NCI-H748 (cell line): ENCODE measurements at regions not wholly inside any gene's neighbourhood (a gene's known extent, or its start where the extent isn't known, plus 50 kb on each side); places are given as distances from the start of the nearest gene placed in this dataset.

Source experiments
- DNase-seq: peaks from one replicate; lab custom pipeline; 2025; ENCODE audit not compliant: unreplicated experiment; lab: John Stamatoyannopoulos, UW

DNA sequence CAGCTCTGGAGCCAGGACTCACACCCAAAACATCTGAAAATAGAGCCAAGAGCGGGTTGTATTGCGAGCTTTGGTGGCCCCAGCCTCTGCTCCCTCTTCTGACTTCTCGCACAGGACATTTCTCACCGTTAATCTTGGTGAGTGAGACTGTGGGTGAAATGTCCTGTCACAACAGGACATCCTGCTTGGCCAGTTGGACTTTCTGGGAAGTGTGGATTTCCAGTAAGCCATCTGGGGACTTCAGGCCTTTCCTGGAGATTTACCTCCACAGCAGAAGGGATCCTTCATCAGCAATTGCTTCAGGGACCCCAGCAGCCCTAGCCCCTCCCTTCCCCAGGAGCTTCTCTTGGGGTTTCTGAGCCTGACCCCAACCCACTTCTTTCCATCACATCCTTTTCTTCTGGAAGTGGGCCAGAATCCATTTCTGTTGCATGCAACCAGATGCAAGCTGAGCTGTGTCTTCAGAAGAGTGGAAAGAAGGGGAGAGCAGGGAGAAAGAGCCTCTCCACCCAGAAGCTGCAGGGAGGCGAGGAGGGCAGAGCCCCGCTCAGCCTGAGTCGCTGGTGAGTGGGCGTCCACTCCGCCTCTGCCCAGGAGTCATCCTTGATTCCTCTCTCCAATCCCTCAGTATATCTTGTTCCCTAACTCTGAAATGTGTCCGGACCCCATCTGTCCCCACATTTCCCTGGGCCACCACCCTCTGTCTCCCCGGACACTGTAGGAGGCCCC lies 50.3 kb upstream of the GADD45G start:
- no peak for DNase-seq

DNA sequence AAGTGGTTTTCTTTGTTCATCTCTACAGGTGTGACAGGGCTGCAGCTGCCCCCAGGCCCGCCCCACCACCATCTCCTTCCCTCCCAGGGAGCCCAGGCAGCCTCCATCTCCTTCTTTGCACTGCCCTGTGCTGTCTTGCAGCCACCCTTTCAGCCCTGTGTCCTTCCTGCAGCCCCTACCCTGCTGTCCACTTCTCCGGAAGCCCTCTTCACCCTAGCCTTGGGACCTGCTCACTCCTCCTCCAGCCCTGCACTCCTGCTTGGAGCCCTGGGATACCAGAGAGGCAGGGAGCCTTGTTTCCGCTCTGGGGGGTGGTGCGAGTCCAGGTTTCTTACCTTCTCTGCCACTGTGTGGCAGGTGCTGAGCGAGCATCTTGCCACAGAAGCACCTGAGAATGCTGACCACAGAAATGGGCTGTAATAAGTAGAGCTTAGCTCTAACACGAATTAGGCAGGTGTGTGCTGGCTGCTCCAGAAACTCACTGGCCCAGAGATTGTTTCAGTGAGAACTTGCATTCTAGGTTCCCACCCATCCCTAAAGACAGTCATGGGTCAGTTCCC lies 51.3 kb upstream of the GADD45G start:
- no peak for DNase-seq

DNA sequence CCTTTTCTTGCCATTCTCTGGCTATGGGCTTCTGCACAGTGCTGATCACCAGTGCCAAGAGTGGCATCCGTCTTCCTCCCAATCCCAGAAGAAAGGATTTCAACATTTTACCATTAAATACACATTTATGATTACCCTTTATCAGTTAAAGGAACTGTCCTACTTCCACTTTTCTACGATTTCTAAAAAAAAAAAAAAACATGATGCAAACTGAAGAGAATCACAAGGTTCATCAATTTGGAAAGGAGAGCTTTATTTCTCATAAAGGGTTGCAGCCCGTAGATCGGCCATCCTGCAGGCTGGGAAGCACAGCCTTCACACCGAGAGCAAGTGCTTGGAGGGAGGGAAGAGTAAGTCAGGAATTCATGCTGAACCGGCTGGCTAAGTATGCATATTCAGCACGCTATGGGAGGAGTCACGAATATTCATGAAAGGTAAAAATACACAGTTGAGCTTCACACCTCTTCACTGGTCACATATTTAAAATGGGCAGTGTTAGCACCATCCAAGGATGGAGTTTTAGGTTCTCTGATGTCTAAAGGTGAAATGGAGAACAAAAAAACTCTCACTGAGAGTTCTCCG lies 52.5 kb upstream of the SEMA4D start:
- DNase-seq = no peak

DNA sequence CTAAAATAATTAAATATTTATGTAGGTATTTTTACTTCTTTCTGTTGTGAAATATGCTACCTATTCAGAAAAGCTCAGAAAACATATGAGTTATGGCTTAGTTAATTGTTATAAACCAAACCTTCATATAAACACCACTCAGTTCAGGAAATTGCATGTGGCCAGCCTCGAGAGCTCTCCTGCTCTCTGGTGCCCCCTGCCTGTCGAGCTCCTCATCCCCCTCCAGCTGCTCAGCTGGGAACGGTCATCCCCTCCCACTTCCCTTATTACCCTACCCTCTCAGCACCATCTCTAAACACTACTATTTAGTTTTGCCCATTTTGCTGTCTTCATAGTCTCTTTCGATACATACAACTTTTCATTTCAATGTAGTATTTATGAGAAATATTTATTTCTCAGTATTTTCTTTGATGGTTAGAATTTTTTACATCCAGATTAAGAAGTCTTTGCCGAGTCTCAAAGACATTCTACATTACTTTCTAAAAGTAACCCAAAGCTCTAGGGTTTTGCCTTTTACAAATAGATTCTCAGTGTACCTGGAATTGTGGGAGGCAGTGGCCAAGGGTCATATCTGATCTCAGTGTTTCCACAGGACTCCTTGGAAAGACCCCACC lies 51.2 kb upstream of the SEMA4D start:
- peak; percentile 68 for DNase-seq

DNA sequence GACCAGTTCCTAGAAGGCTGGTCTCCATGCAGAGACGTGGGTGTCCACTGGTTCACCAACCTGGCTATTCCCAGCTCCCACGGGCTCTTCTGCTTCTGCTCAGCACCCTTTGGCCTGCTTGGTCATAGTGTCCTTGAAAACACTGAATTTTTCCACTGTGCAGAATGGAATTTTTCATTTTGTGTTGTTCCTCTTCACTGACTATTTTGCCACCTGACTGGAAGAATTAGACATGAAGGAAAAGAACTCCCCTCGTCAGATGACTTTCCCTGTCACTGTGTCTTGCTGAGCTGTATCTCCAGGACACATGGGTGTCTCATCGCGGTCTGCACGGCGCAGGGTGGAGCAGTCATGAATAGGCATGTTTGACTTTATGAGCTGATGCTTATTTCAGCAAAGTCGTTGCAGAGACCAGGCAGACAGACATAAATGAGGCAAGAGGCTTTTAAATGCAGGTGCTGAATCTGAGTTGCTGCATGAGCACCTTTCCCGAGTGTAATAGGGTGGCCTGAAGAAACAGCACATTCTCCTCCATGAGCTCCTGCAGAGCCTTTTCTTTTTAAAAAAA lies 50.2 kb upstream of the SEMA4D start:
- DNase-seq = no peak
